ENCODE measurements at regions not wholly inside any gene's neighbourhood (a gene's known extent, or its start where the extent isn't known, plus 50 kb on each side); places are given as distances from the start of the nearest gene placed in this dataset.

- no peaks in the 10 kb centered on the region for H3K9me3 Mint-ChIP-seq (ENCODE audit: unreplicated experiment)
- no peak overlapping the region for H3K4me2 ChIP-seq (ENCODE audit: low read length)
- H3K27me3 ChIP-seq (ENCODE audit: insufficient read depth, low read length) = no peaks in the 10 kb centered on the region
- H3K4me1 ChIP-seq (ENCODE audit: insufficient read depth, low read length) = no peaks in the 10 kb centered on the region
- no peaks in the 10 kb centered on the region for H3K79me2 ChIP-seq (ENCODE audit: insufficient read depth, low read length)
- DNase-seq (ENCODE audit: low read depth) (no peak), FAIRE-seq (no peak)
- H3K27ac ChIP-seq (ENCODE audit: low read depth, low read length) = no peak overlapping the region
- H2AFZ ChIP-seq (ENCODE audit: low read depth, low read length) = no peak overlapping the region
- H3K36me3 ChIP-seq (ENCODE audit: insufficient read depth, low read length) = no peaks in the 10 kb centered on the region
- no peak overlapping the region for H3K4me3 ChIP-seq (ENCODE audit: insufficient read depth, low read depth, low read length)
- no peaks in the 10 kb centered on the region for H3K9me3 ChIP-seq (ENCODE audit: insufficient read depth, low read depth, low read length)
- no peak overlapping the region for H3K9ac ChIP-seq (ENCODE audit: low read length)
- H3K4me3 Mint-ChIP-seq (ENCODE audit: unreplicated experiment) = no peak overlapping the region
- no peaks in the 10 kb centered on the region for H3K4me1 Mint-ChIP-seq (ENCODE audit: low read depth, unreplicated experiment)
- no peaks in the 10 kb centered on the region for H4K20me1 ChIP-seq (ENCODE audit: insufficient read depth, low read length)
- H3K36me3 Mint-ChIP-seq (ENCODE audit: low read depth, unreplicated experiment) = no peaks in the 10 kb centered on the region
- no peaks in the 10 kb centered on the region for H3K27me3 Mint-ChIP-seq (ENCODE audit: low read depth, unreplicated experiment)
- TF ChIP-seq CTCF (IDR thresholded peaks at IDR 0.05; ENCODE audit: insufficient read depth, low read depth, low read length) = no peak
- no peak for TF ChIP-seq EZH2 (IDR thresholded peaks at IDR 0.05; ENCODE audit: insufficient read depth, low read length)
- no peak overlapping the region for H3K27ac Mint-ChIP-seq (ENCODE audit: unreplicated experiment)
These were observed 259.6 kb downstream of the BTG1 start for GRCh38 chr12:91885851-91886731.

GRCh38 chr12:91884230-91884629, 261.4 kb downstream of the BTG1 start:
- no peak overlapping the region for H3K9ac ChIP-seq (ENCODE audit: low read length)
- H3K27me3 ChIP-seq (ENCODE audit: insufficient read depth, low read length) = no peaks in the 10 kb centered on the region
- H3K9me3 ChIP-seq (ENCODE audit: insufficient read depth, low read depth, low read length) = no peaks in the 10 kb centered on the region
- no peak overlapping the region for H2AFZ ChIP-seq (ENCODE audit: low read depth, low read length)
- Mint-ChIP-seq H3K4me3 (ENCODE audit: unreplicated experiment) (no peak overlapping the region), H3K4me1 (ENCODE audit: low read depth, unreplicated experiment) (no peaks in the 10 kb centered on the region), H3K27ac (ENCODE audit: unreplicated experiment) (no peak overlapping the region), H3K36me3 (ENCODE audit: low read depth, unreplicated experiment) (no peaks in the 10 kb centered on the region), H3K27me3 (ENCODE audit: low read depth, unreplicated experiment) (no peaks in the 10 kb centered on the region), H3K9me3 (ENCODE audit: unreplicated experiment) (no peaks in the 10 kb centered on the region)
- no peaks in the 10 kb centered on the region for H3K4me1 ChIP-seq (ENCODE audit: insufficient read depth, low read length)
- no peak overlapping the region for H3K27ac ChIP-seq (ENCODE audit: low read depth, low read length)
- no peaks in the 10 kb centered on the region for H3K36me3 ChIP-seq (ENCODE audit: insufficient read depth, low read length)
- H3K4me3 ChIP-seq (ENCODE audit: insufficient read depth, low read depth, low read length) = no peak overlapping the region
- no peak overlapping the region for H3K4me2 ChIP-seq (ENCODE audit: low read length)
- H4K20me1 ChIP-seq (ENCODE audit: insufficient read depth, low read length) = no peaks in the 10 kb centered on the region
- no peaks in the 10 kb centered on the region for H3K79me2 ChIP-seq (ENCODE audit: insufficient read depth, low read length)
- DNase-seq (ENCODE audit: low read depth) (no peak), FAIRE-seq (no peak)
- TF ChIP-seq CTCF (IDR thresholded peaks at IDR 0.05; ENCODE audit: insufficient read depth, low read depth, low read length) (no peak), EZH2 (IDR thresholded peaks at IDR 0.05; ENCODE audit: insufficient read depth, low read length) (no peak)

- Mint-ChIP-seq H3K4me1 (ENCODE audit: low read depth, unreplicated experiment) (no peaks in the 10 kb centered on the region), H3K27me3 (ENCODE audit: low read depth, unreplicated experiment) (no peaks in the 10 kb centered on the region), H3K27ac (ENCODE audit: unreplicated experiment) (no peak overlapping the region), H3K4me3 (ENCODE audit: unreplicated experiment) (no peak overlapping the region), H3K9me3 (ENCODE audit: unreplicated experiment) (no peaks in the 10 kb centered on the region), H3K36me3 (ENCODE audit: low read depth, unreplicated experiment) (no peaks in the 10 kb centered on the region)
- Histone ChIP-seq H3K9ac (ENCODE audit: low read length) (no peak overlapping the region), H3K27me3 (ENCODE audit: insufficient read depth, low read length) (no peaks in the 10 kb centered on the region), H3K4me2 (ENCODE audit: low read length) (no peak overlapping the region), H3K79me2 (ENCODE audit: insufficient read depth, low read length) (no peaks in the 10 kb centered on the region), H3K36me3 (ENCODE audit: insufficient read depth, low read length) (no peaks in the 10 kb centered on the region), H3K9me3 (ENCODE audit: insufficient read depth, low read depth, low read length) (no peaks in the 10 kb centered on the region), H2AFZ (ENCODE audit: low read depth, low read length) (no peak overlapping the region), H3K4me1 (ENCODE audit: insufficient read depth, low read length) (no peaks in the 10 kb centered on the region), H4K20me1 (ENCODE audit: insufficient read depth, low read length) (no peaks in the 10 kb centered on the region), H3K27ac (ENCODE audit: low read depth, low read length) (no peak overlapping the region), H3K4me3 (ENCODE audit: insufficient read depth, low read depth, low read length) (no peak overlapping the region)
- TF ChIP-seq EZH2 (IDR thresholded peaks at IDR 0.05; ENCODE audit: insufficient read depth, low read length) (no peak), CTCF (IDR thresholded peaks at IDR 0.05; ENCODE audit: insufficient read depth, low read depth, low read length) (no peak)
- no peak for DNase-seq (ENCODE audit: low read depth)
- FAIRE-seq = no peak
These were observed 261.8 kb downstream of the BTG1 start for GRCh38 chr12:91883811-91884210.
